ENCODE measurements at regions not wholly inside any gene's neighbourhood (a gene's known extent, or its start where the extent isn't known, plus 50 kb on each side); places are given as distances from the start of the nearest gene placed in this dataset.

GRCh38 chr6:82484737-82485626, 121.4 kb downstream of the TPBG start:
- TF ChIP-seq, protein P1, sequence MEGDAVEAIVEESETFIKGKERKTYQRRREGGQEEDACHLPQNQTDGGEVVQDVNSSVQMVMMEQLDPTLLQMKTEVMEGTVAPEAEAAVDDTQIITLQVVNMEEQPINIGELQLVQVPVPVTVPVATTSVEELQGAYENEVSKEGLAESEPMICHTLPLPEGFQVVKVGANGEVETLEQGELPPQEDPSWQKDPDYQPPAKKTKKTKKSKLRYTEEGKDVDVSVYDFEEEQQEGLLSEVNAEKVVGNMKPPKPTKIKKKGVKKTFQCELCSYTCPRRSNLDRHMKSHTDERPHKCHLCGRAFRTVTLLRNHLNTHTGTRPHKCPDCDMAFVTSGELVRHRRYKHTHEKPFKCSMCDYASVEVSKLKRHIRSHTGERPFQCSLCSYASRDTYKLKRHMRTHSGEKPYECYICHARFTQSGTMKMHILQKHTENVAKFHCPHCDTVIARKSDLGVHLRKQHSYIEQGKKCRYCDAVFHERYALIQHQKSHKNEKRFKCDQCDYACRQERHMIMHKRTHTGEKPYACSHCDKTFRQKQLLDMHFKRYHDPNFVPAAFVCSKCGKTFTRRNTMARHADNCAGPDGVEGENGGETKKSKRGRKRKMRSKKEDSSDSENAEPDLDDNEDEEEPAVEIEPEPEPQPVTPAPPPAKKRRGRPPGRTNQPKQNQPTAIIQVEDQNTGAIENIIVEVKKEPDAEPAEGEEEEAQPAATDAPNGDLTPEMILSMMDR (IDR thresholded peaks at IDR 0.05), result no peak
- no peak for TF ChIP-seq POLR2AphosphoS5 (IDR thresholded peaks at IDR 0.05)
- no peak for TF ChIP-seq POLR2A (IDR thresholded peaks at IDR 0.05)
